Activated T-helper 2 cell treated with anti-CD3 and anti-CD28 coated beads, Interferon-gamma antibody, Interleukin-2, Interleukin-4, amounts not matched to agents 10 μg/mL and 5 μg/mL and 100 μg/mL, durations not matched to agents 14 hours and 24 hours and 36 hours (primary cell): ENCODE measurements at regions not wholly inside any gene's neighbourhood (a gene's known extent, or its start where the extent isn't known, plus 50 kb on each side); places are given as distances from the start of the nearest gene placed in this dataset.

ENCODE experiments used
- DNase-seq: peaks from one replicate; pipeline ENCODE4 v3.0.0; 2021; ENCODE audit warnings: low spot score
- H3K27ac Mint-ChIP-seq: one replicate; pipeline ENCODE4 v1.8.0; 2021; ENCODE audit warnings: mixed read lengths
- H3K27me3 Mint-ChIP-seq: one replicate; pipeline ENCODE4 v1.8.0; 2021; ENCODE audit warnings: low read depth, mixed read lengths
- H3K36me3 Mint-ChIP-seq: one replicate; pipeline ENCODE4 v1.8.0; 2021; ENCODE audit warnings: low read depth, mixed read lengths
- H3K4me1 Mint-ChIP-seq: one replicate; pipeline ENCODE4 v1.8.0; 2021; ENCODE audit warnings: low read depth, mixed read lengths
- H3K4me3 Mint-ChIP-seq: one replicate; pipeline ENCODE4 v1.8.0; 2021; ENCODE audit warnings: low read depth, mild to moderate bottlenecking, moderate library complexity, mixed read lengths
- H3K9me3 Mint-ChIP-seq: one replicate; pipeline ENCODE4 v1.8.0; 2021; ENCODE audit warnings: mixed read lengths
- intact Hi-C: fragments of 100-400 bp; cut with micrococcal nuclease; formaldehyde crosslinking; loops from one replicate; pipeline ENCODE4 v1.15.1; 2023

- H3K27me3 Mint-ChIP-seq = no peaks in the 10 kb centered on the region
- no peak overlapping the region for H3K4me3 Mint-ChIP-seq
- no peaks in the 10 kb centered on the region for H3K4me1 Mint-ChIP-seq
- intact Hi-C loops = no loop called here
- H3K27ac Mint-ChIP-seq = no peak overlapping the region
- H3K9me3 Mint-ChIP-seq = no peaks in the 10 kb centered on the region
- no peak for DNase-seq
- no peaks in the 10 kb centered on the region for H3K36me3 Mint-ChIP-seq
Observed at GRCh38 chr1:73756817-73757216, 441.2 kb downstream of the LRRIQ3 start.

DNA sequence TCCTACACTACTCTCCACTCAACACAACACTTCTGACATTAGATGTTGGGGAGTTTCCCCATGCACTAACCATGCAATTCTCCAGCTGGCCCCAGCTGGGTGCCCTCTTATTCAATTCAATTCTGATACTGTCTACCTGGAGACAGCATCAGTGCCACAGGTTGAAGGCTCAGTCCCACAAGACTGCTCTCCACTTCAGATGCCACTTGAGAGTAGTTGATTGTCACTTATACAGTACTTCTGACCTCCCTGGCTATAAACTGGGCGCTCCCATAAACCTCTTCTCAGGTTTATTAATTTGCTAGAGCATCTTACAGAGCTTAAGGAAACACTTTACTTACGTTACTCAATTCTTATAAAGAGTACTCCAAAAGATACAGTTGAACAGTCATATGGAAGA, 442.3 kb downstream of the LRRIQ3 start:
- intact Hi-C loops = no loop called here
- H3K9me3 Mint-ChIP-seq = no peaks in the 10 kb centered on the region
- no peak overlapping the region for H3K27ac Mint-ChIP-seq
- H3K4me1 Mint-ChIP-seq = no peaks in the 10 kb centered on the region
- no peak for DNase-seq
- no peak overlapping the region for H3K4me3 Mint-ChIP-seq
- no peaks in the 10 kb centered on the region for H3K27me3 Mint-ChIP-seq
- no peaks in the 10 kb centered on the region for H3K36me3 Mint-ChIP-seq

DNA sequence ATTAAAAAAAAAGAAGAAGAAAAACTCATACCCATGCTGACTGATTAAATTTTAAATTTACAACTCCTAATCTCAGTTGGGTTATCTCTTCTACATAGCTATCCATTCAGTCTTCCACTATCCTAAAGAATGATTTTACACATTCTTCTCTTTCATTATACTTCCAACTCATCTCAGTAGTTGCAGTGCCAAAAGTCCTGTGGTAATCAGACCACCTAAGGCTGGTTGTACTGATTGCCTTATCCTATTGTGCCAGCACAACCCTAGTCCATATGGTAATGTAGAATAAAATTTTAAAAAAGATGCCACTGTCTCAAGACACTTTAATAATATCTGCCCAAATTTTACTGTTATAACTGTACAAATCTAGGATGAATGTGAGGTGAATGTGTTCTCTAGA, 448.0 kb downstream of the LRRIQ3 start:
- Mint-ChIP-seq H3K4me3 (no peak overlapping the region), H3K27ac (no peak overlapping the region), H3K9me3 (peaks cover 7% of the 10 kb centered on the region)

GRCh38 chr1:73744985-73745384, 453.0 kb downstream of the LRRIQ3 start:
- no peak for DNase-seq
- H3K4me1 Mint-ChIP-seq = no peaks in the 10 kb centered on the region
- H3K4me3 Mint-ChIP-seq = no peak overlapping the region
- H3K27ac Mint-ChIP-seq = no peak overlapping the region
- H3K9me3 Mint-ChIP-seq = peaks cover 24% of the 10 kb centered on the region
- intact Hi-C loops = no loop called here
- H3K36me3 Mint-ChIP-seq = no peaks in the 10 kb centered on the region
- no peaks in the 10 kb centered on the region for H3K27me3 Mint-ChIP-seq

More for the DNA sequence above, 448.0 kb downstream of the LRRIQ3 start:
- no peaks in the 10 kb centered on the region for H3K36me3 Mint-ChIP-seq
- H3K27me3 Mint-ChIP-seq = no peaks in the 10 kb centered on the region
- intact Hi-C loops = no loop called here
- DNase-seq = no peak
- no peaks in the 10 kb centered on the region for H3K4me1 Mint-ChIP-seq

- intact Hi-C loops = no loop called here
- peaks cover 5% of the 10 kb centered on the region for H3K9me3 Mint-ChIP-seq
- H3K27ac Mint-ChIP-seq = no peak overlapping the region
- no peak overlapping the region for H3K4me3 Mint-ChIP-seq
- no peaks in the 10 kb centered on the region for H3K4me1 Mint-ChIP-seq
- H3K36me3 Mint-ChIP-seq = no peaks in the 10 kb centered on the region
- no peaks in the 10 kb centered on the region for H3K27me3 Mint-ChIP-seq
- no peak for DNase-seq
Observed at GRCh38 chr1:73736125-73736524, 461.9 kb downstream of the LRRIQ3 start.

DNA sequence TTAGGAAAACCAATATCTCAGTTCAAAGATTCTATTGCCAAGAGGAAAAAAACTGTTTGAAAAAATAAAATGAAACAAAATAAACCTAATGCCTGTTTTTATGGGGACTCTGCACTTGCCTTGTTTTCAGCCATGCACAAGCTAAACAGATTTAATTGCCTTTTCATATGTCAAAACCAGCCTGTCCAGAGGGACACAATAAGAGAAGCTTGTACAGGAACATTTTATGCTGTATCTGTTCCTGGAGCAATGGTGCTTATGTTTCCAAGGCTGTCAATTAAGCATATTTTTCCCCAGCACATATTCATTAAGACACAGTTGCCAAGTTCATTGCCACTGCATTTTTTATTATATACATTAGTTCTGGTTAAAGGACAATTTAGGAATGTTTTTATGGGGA, 470.9 kb downstream of the LRRIQ3 start:
- Mint-ChIP-seq H3K27ac (no peak overlapping the region), H3K27me3 (no peaks in the 10 kb centered on the region), H3K9me3 (peaks cover 3% of the 10 kb centered on the region), H3K36me3 (no peaks in the 10 kb centered on the region), H3K4me1 (no peaks in the 10 kb centered on the region), H3K4me3 (no peak overlapping the region)
- intact Hi-C loops = no loop called here
- no peak for DNase-seq

- intact Hi-C loops = no loop called here
- Mint-ChIP-seq H3K27ac (no peak overlapping the region), H3K27me3 (no peaks in the 10 kb centered on the region), H3K36me3 (no peaks in the 10 kb centered on the region), H3K9me3 (peaks cover 6% of the 10 kb centered on the region), H3K4me3 (no peak overlapping the region), H3K4me1 (no peaks in the 10 kb centered on the region)
- no peak for DNase-seq
Observed at GRCh38 chr1:73722055-73722454, 475.9 kb downstream of the LRRIQ3 start.

- Mint-ChIP-seq H3K4me1 (no peaks in the 10 kb centered on the region), H3K36me3 (no peaks in the 10 kb centered on the region), H3K4me3 (no peak overlapping the region), H3K27me3 (no peaks in the 10 kb centered on the region), H3K27ac (no peak overlapping the region), H3K9me3 (peaks cover 13% of the 10 kb centered on the region)
- no peak for DNase-seq
- intact Hi-C loops = no loop called here
Observed at GRCh38 chr1:73717976-73718375, 480.0 kb downstream of the LRRIQ3 start.

GRCh38 chr1:73711089-73711488, 486.9 kb downstream of the LRRIQ3 start:
- intact Hi-C loops = no loop called here
- Mint-ChIP-seq H3K27ac (no peak overlapping the region), H3K9me3 (peaks cover 3% of the 10 kb centered on the region), H3K4me1 (no peaks in the 10 kb centered on the region), H3K36me3 (no peaks in the 10 kb centered on the region), H3K27me3 (no peaks in the 10 kb centered on the region), H3K4me3 (no peak overlapping the region)
- no peak for DNase-seq

GRCh38 chr1:73701826-73702225, 496.1 kb downstream of the LRRIQ3 start:
- Mint-ChIP-seq H3K4me3 (no peak overlapping the region), H3K4me1 (no peaks in the 10 kb centered on the region), H3K27me3 (no peaks in the 10 kb centered on the region), H3K27ac (no peak overlapping the region), H3K9me3 (no peaks in the 10 kb centered on the region), H3K36me3 (no peaks in the 10 kb centered on the region)
- intact Hi-C loops = no loop called here
- no peak for DNase-seq

- no peaks in the 10 kb centered on the region for H3K27me3 Mint-ChIP-seq
- H3K36me3 Mint-ChIP-seq = no peaks in the 10 kb centered on the region
- no peak overlapping the region for H3K27ac Mint-ChIP-seq
- no peak overlapping the region for H3K4me3 Mint-ChIP-seq
- intact Hi-C loops = no loop called here
- no peaks in the 10 kb centered on the region for H3K9me3 Mint-ChIP-seq
- H3K4me1 Mint-ChIP-seq = no peaks in the 10 kb centered on the region
- no peak for DNase-seq
Observed at GRCh38 chr1:73676186-73676585, 521.8 kb downstream of the LRRIQ3 start.

DNA sequence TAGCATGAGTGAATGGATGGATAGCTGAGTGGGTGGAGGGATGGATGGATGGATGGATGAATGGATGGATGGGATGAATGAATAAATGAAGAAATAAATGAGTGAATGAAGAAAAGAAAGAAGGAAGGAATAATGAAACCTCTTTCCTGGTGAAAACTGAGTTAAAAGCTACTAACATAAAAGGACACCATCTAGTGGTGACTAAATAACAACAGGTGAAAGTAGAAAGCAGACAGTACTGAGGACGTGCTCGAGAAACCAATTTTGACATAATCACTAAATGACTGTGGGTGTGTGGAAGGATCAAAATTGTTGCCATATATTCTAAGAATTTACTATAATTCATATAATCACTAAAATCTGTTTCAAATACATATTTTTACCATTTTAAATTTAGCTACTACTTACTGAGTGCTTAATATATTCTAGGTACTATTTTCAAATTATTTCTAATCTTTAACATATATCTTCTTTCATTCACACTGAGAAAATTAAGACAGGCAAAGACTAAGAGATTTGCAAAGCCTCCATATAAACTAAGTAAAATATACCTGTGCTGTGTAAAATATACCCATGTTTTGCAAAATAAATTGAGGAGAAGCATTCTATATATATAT, 522.9 kb downstream of the LRRIQ3 start:
- Mint-ChIP-seq H3K4me1 (no peaks in the 10 kb centered on the region), H3K27me3 (no peaks in the 10 kb centered on the region), H3K36me3 (no peaks in the 10 kb centered on the region), H3K9me3 (no peaks in the 10 kb centered on the region), H3K27ac (no peak overlapping the region), H3K4me3 (no peak overlapping the region)
- intact Hi-C loops = no loop called here
- no peak for DNase-seq

DNA sequence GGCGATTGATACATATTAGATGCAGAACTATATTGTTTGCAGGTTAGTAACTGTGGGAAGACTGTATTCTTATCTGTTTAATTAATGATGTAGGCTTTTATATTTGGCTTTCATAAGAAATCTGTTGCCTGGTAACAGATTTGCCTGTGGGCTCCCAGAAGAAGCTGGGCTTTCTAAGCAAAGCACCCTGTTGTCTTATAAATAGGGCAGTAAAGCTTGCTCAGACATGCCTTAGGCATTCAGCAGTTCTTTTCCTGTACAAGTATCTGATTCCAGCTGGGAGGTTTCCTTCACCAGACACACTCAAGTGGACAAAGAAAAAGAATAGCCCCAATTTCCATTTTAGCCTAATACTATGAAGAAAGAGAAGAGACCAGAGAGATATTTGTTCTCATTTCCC, 524.0 kb downstream of the LRRIQ3 start:
- Mint-ChIP-seq H3K9me3 (no peaks in the 10 kb centered on the region), H3K36me3 (no peaks in the 10 kb centered on the region), H3K4me1 (no peaks in the 10 kb centered on the region), H3K27me3 (no peaks in the 10 kb centered on the region), H3K27ac (no peak overlapping the region), H3K4me3 (no peak overlapping the region)
- no peak for DNase-seq
- intact Hi-C loops = no loop called here

DNA sequence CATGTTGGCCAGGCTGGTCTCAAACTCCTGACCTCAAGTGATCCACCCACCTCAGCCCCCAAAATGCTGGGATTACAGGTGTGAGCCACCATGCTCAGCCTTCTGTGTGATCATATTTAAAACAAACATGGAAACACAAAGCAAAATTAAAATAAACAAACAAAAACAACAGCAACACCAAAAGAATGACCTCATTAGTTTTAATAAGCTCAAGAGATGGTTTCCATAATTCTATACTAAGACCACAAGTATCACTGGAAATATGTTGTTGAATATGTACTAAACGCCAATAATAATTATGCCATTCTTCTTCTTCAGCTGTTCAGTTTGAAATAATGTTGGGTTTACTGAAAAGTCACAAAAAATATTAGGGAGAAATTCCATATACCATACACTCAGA, 526.4 kb downstream of the LRRIQ3 start:
- no peak for DNase-seq
- no peaks in the 10 kb centered on the region for H3K27me3 Mint-ChIP-seq
- H3K36me3 Mint-ChIP-seq = no peaks in the 10 kb centered on the region
- H3K4me3 Mint-ChIP-seq = no peak overlapping the region
- H3K9me3 Mint-ChIP-seq = no peaks in the 10 kb centered on the region
- H3K4me1 Mint-ChIP-seq = no peaks in the 10 kb centered on the region
- intact Hi-C loops = no loop called here
- H3K27ac Mint-ChIP-seq = no peak overlapping the region
